Endodermal cell (in vitro differentiated cells): ENCODE measurements at regions not wholly inside any gene's neighbourhood (a gene's known extent, or its start where the extent isn't known, plus 50 kb on each side); places are given as distances from the start of the nearest gene placed in this dataset.

Source experiments
- DNase-seq: peaks from one replicate; pipeline ENCODE4 v3.0.0-alpha.2; 2017
- H3K27ac ChIP-seq: 2 replicates; pipeline ENCODE4 v1.5.1; 2013; ENCODE audit warnings: mild to moderate bottlenecking, low read depth, low read length, moderate library complexity
- H3K27me3 ChIP-seq: 2 replicates; pipeline ENCODE4 v1.6.1; 2013; ENCODE audit warnings: mild to moderate bottlenecking, low read length, moderate library complexity; ENCODE audit not compliant: insufficient read depth, control insufficient read depth, poor library complexity, severe bottlenecking
- H3K36me3 ChIP-seq: 2 replicates; pipeline ENCODE4 v1.7.0; 2013; ENCODE audit warnings: mild to moderate bottlenecking, low read length, moderate library complexity; ENCODE audit not compliant: control insufficient read depth, insufficient read depth
- H3K4me1 ChIP-seq: one replicate; pipeline ENCODE4 v1.7.0; 2013; ENCODE audit warnings: low read length; ENCODE audit not compliant: control insufficient read depth, insufficient read depth
- H3K4me3 ChIP-seq: 2 replicates; pipeline ENCODE4 v1.5.1; 2013; ENCODE audit warnings: mild to moderate bottlenecking, low read length, moderate library complexity
- H3K9ac ChIP-seq: 2 replicates; pipeline ENCODE4 v1.6.1; 2013; ENCODE audit warnings: mild to moderate bottlenecking, low read length, moderate library complexity; ENCODE audit not compliant: poor library complexity, severe bottlenecking; ENCODE audit errors: extremely low read depth
- H3K9me3 ChIP-seq: 2 replicates; pipeline ENCODE4 v1.6.1; 2013; ENCODE audit warnings: mild to moderate bottlenecking, low read length, moderate library complexity; ENCODE audit not compliant: control insufficient read depth
- H3K27ac Mint-ChIP-seq: 2 replicates; pipeline ENCODE4 v1.8.0; 2020; ENCODE audit warnings: mixed read lengths
- H3K27me3 Mint-ChIP-seq: 2 replicates; pipeline ENCODE4 v1.8.0; 2021; ENCODE audit warnings: mild to moderate bottlenecking, mixed read lengths; ENCODE audit not compliant: insufficient read depth
- H3K36me3 Mint-ChIP-seq: 2 replicates; pipeline ENCODE4 v1.8.0; 2020; ENCODE audit warnings: low read depth, mixed read lengths
- H3K4me1 Mint-ChIP-seq: 2 replicates; pipeline ENCODE4 v1.8.0; 2020; ENCODE audit warnings: mixed read lengths
- H3K4me3 Mint-ChIP-seq: 2 replicates; pipeline ENCODE4 v1.8.0; 2020; ENCODE audit warnings: mild to moderate bottlenecking, moderate library complexity, mixed read lengths
- H3K9me3 Mint-ChIP-seq: 2 replicates; pipeline ENCODE4 v1.8.0; 2020; ENCODE audit warnings: mild to moderate bottlenecking, mixed read lengths
- WGBS, 2 experiments: methylation state at CpG; one replicate each; pipeline versions ENCODE4 v1.1.5 to v1.1.7; 2013; ENCODE audit warnings: missing lambda C conversion rate in 2 of 2, mixed read lengths in 1 of 2; ENCODE audit not compliant: insufficient coverage in 1 of 2, insufficient read length in 1 of 2; 5-methylcytosine and 5-hydroxymethylcytosine counted together
- TF ChIP-seq, protein P1 (sequence below): fragments of 200-600 bp; sonication (generic); conservative IDR thresholded peaks from 2 replicates; pipeline ENCODE4 v1.5.0; 2021; ENCODE audit warnings: antibody characterized with exemption, mild to moderate bottlenecking

DNA sequence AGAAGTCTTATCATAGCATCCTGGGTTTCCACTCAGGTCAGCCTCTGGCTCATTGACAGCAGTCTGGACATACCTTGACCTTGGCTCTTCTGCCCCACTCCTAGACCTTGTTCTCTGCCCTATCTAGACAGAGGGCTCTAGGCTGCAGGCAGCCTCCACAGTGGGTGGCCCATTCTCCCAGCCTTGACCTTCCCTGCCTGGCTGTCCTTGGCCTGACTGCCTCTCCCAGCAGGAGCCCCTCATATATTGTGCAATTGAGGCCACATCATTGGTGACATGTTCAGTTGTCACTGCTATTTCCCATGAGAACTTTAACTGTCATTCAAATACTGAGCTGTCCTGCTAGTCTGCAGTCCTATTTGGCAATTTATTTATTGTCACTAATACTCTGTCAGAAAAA lies 503.4 kb downstream of the PLXNA4 start:
- Mint-ChIP-seq H3K4me1 (no peaks in the 10 kb centered on the region), H3K36me3 (no peaks in the 10 kb centered on the region), H3K9me3 (no peaks in the 10 kb centered on the region), H3K27ac (no peak overlapping the region), H3K4me3 (no peak overlapping the region), H3K27me3 (peaks cover 10% of the 10 kb centered on the region)
- Histone ChIP-seq H3K36me3 (no peaks in the 10 kb centered on the region), H3K9me3 (no peaks in the 10 kb centered on the region), H3K9ac (no peak overlapping the region), H3K4me3 (no peak overlapping the region), H3K27me3 (peaks cover 9% of the 10 kb centered on the region), H3K27ac (no peak overlapping the region), H3K4me1 (no peaks in the 10 kb centered on the region)
- TF ChIP-seq, protein P1, sequence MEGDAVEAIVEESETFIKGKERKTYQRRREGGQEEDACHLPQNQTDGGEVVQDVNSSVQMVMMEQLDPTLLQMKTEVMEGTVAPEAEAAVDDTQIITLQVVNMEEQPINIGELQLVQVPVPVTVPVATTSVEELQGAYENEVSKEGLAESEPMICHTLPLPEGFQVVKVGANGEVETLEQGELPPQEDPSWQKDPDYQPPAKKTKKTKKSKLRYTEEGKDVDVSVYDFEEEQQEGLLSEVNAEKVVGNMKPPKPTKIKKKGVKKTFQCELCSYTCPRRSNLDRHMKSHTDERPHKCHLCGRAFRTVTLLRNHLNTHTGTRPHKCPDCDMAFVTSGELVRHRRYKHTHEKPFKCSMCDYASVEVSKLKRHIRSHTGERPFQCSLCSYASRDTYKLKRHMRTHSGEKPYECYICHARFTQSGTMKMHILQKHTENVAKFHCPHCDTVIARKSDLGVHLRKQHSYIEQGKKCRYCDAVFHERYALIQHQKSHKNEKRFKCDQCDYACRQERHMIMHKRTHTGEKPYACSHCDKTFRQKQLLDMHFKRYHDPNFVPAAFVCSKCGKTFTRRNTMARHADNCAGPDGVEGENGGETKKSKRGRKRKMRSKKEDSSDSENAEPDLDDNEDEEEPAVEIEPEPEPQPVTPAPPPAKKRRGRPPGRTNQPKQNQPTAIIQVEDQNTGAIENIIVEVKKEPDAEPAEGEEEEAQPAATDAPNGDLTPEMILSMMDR, result no peak
- DNase-seq, result no peak

DNA sequence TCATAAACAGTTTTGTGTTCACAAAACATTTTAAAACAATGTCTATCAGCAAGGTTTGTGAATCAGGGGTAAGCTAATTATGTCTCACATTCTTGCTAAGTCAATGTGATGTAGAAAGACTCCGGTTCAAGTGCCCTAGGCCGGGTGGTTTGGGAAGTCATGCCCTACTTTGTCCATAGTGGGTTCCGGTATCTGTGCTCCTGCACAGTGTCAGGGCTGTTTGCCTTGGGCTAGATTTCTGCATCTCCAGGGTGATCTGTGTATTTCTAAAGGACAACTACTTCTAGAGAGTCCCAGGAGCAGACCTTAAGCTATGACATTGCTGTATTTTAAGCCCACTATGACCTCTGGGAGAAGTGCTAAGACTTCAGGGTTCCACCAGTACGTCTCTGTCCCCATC lies 504.1 kb downstream of the PLXNA4 start:
- no peak for DNase-seq
- H3K4me3 Mint-ChIP-seq, result no peak overlapping the region
- H3K9me3 Mint-ChIP-seq, result no peaks in the 10 kb centered on the region
- Histone ChIP-seq H3K27me3 (peaks cover 9% of the 10 kb centered on the region), H3K36me3 (no peaks in the 10 kb centered on the region), H3K27ac (no peak overlapping the region), H3K9ac (no peak overlapping the region), H3K4me3 (no peak overlapping the region), H3K9me3 (no peaks in the 10 kb centered on the region), H3K4me1 (no peaks in the 10 kb centered on the region)
- H3K36me3 Mint-ChIP-seq, result no peaks in the 10 kb centered on the region
- no peaks in the 10 kb centered on the region for H3K4me1 Mint-ChIP-seq
- TF ChIP-seq, protein P1, result no peak
- WGBS, 2 experiments, result 91 to 100% methylated on average over 4 of the region's 4 CpGs
- H3K27ac Mint-ChIP-seq, result no peak overlapping the region
- H3K27me3 Mint-ChIP-seq, result peaks cover 10% of the 10 kb centered on the region

DNA sequence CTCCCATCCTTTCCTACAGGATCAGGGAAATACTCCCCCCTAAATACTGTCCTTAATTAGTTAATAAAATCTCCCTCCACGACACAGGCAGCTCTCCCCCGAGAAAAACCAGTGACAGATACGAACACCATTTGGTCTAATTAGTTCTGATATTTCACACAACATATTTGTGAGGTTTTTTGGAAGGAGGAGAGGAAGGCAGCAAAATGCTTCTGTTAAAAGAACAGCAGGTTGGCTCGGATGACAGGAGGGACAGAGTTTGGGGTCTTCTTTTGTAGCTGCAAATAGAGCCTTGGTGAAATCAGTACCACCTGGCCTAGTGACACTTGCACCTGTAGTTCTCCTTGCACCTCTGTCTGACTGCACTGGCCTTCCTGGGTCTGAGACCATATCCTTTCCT lies 507.0 kb downstream of the PLXNA4 start:
- Histone ChIP-seq H3K4me1 (no peaks in the 10 kb centered on the region), H3K9me3 (no peaks in the 10 kb centered on the region), H3K9ac (no peak overlapping the region), H3K27ac (no peak overlapping the region), H3K4me3 (no peak overlapping the region), H3K27me3 (peaks cover 9% of the 10 kb centered on the region), H3K36me3 (no peaks in the 10 kb centered on the region)
- H3K27me3 Mint-ChIP-seq, result peaks cover 8% of the 10 kb centered on the region
- 65 to 100% methylated on average over 2 to 4 of the region's 4 CpGs for WGBS, 2 experiments
- no peak overlapping the region for H3K4me3 Mint-ChIP-seq
- no peak overlapping the region for H3K27ac Mint-ChIP-seq
- DNase-seq, result no peak
- H3K9me3 Mint-ChIP-seq, result no peaks in the 10 kb centered on the region
- H3K36me3 Mint-ChIP-seq, result no peaks in the 10 kb centered on the region
- TF ChIP-seq, protein P1, result no peak
- H3K4me1 Mint-ChIP-seq, result no peaks in the 10 kb centered on the region
